ENCODE measurements at regions not wholly inside any gene's neighbourhood (a gene's known extent, or its start where the extent isn't known, plus 50 kb on each side); places are given as distances from the start of the nearest gene placed in this dataset.

DNA sequence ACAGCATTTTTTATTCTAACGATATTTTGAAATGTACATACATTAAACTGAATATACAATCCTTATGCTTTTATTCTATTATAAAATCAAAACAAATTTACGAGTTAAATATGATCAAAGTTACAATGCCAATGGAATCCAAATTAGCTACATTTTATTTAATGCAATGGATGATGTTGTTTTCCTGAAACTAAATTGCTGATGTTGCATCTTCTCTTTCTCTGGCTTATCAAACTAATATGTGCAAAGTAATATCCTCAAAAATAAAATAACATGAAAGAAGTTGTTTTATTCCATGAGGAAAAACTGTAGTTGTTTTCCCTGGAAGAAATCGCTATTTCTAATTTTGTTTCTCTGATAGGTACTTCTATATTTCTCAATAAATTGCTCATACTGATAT is 106.8 kb downstream of the ASB9 start:
- TF ChIP-seq, protein P1, sequence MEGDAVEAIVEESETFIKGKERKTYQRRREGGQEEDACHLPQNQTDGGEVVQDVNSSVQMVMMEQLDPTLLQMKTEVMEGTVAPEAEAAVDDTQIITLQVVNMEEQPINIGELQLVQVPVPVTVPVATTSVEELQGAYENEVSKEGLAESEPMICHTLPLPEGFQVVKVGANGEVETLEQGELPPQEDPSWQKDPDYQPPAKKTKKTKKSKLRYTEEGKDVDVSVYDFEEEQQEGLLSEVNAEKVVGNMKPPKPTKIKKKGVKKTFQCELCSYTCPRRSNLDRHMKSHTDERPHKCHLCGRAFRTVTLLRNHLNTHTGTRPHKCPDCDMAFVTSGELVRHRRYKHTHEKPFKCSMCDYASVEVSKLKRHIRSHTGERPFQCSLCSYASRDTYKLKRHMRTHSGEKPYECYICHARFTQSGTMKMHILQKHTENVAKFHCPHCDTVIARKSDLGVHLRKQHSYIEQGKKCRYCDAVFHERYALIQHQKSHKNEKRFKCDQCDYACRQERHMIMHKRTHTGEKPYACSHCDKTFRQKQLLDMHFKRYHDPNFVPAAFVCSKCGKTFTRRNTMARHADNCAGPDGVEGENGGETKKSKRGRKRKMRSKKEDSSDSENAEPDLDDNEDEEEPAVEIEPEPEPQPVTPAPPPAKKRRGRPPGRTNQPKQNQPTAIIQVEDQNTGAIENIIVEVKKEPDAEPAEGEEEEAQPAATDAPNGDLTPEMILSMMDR (IDR thresholded peaks at IDR 0.05; ENCODE audit: low read depth, low read length, missing control alignments), result no peak
- H3K4me3 ChIP-seq (ENCODE audit: low read depth, low read length), result no peak overlapping the region
- DNase-seq (ENCODE audit: low read depth), result no peak

DNA sequence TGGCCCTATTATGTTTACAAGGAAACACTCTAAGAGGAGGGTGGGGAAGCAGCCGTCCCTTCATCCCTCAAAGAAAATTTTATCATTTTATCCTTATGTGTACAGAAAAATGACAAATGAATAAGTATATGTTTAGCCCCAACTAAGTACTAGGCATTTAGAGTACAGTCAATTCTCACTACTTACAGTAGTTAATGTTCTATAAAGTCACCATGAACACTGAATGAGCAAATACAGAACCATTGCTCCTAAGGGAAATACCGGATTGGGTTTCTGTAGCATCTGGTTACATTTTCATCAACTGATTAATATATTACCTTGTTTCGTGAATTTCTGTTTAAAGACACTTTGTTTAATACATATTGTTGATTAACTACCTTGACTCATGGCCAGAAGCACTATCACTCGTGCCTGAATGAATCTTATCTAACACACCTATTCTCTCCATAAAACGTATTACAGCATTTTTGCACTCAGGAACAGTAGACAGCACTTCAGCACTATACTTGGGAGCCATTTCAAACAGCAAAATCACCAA is 109.3 kb downstream of the ASB9 start:
- no peak for DNase-seq (ENCODE audit: low read depth)
- H3K4me3 ChIP-seq (ENCODE audit: low read depth, low read length), result no peak overlapping the region
- TF ChIP-seq, protein P1 (IDR thresholded peaks at IDR 0.05; ENCODE audit: low read depth, low read length, missing control alignments), result no peak

DNA sequence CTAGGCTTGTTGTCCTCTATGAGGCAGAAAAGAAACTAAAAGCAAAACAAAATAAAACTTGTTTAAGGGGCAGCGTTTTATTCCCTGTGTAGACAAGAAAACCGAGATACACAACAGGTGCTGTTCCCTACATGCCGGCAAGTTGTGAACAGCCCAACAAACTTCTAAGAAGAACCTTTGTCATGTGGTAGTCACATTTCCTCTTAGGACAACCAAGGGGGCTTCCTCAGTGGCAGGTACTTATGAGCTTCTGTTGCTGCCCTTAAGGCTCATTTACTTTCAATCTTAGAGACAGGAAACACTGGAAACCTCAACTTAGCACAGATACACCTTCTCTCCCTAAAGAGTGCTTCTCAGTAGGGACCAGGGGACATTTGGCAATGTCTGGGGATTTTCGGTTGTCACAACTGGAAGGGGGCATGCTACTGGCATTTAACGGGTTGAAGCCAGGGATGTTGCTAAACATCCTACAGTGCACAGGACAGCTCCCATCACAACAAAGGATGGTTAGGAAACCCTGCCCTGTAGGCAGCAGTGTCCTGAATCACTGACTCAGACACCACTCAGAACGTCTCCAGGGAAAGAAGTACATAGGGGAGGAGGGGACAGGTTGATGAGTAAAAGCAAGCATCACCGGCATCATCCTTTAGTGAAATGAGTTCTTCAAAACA is 111.0 kb downstream of the ASB9 start:
- peak overlapping the region; percentile 10; the same call in 1 of the 2 replicates for H3K4me3 ChIP-seq (ENCODE audit: low read depth, low read length)
- TF ChIP-seq, protein P1 (IDR thresholded peaks at IDR 0.05; ENCODE audit: low read depth, low read length, missing control alignments), result no peak
- DNase-seq (ENCODE audit: low read depth), result no peak

DNA sequence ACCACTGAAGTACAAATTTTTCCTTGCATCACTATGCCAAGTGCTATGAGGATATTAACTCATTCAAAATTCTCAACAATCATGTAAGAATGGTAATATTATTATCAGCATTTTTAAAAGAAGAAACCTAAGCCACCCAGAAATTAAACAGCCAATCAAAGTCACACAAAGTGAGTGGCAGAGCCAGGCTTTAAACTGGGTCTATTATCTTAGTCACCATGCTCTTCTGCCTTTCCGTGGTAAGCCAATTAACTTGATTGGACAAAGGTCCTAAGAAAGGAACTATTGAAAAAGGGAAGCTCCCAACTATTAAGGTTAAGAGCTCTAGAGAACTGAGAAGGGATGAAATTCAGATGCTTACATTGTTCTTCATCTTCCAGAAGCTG is 111.5 kb downstream of the ASB9 start:
- TF ChIP-seq, protein P1 (IDR thresholded peaks at IDR 0.05; ENCODE audit: low read depth, low read length, missing control alignments), result no peak
- DNase-seq (ENCODE audit: low read depth), result no peak

DNA sequence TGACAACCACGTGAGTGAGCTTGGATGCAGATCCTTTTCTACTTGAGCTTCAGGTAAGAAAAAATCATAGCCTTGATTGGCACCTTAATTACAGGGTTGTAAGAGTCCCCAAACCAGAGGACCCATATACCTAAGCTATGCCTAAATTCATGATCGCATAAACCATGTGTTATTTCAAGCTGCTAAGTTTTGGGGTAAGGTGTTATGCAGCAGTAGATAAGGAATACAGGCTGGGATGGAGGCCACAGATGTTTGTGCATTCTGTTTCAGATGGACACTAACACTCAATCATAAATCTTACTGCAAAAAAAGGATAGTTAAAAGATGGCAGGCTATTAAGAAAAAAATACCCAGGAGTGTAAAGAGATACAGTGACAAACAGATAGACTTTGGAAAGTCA is 112.3 kb downstream of the ASB9 start:
- no peak for DNase-seq (ENCODE audit: low read depth)
- H3K4me3 ChIP-seq (ENCODE audit: low read depth, low read length), result no peak overlapping the region
- TF ChIP-seq, protein P1 (IDR thresholded peaks at IDR 0.05; ENCODE audit: low read depth, low read length, missing control alignments), result no peak

More for the DNA sequence above, 111.5 kb downstream of the ASB9 start:
- peak overlapping the region; percentile 10; the same call in 1 of the 2 replicates for H3K4me3 ChIP-seq (ENCODE audit: low read depth, low read length)

DNA sequence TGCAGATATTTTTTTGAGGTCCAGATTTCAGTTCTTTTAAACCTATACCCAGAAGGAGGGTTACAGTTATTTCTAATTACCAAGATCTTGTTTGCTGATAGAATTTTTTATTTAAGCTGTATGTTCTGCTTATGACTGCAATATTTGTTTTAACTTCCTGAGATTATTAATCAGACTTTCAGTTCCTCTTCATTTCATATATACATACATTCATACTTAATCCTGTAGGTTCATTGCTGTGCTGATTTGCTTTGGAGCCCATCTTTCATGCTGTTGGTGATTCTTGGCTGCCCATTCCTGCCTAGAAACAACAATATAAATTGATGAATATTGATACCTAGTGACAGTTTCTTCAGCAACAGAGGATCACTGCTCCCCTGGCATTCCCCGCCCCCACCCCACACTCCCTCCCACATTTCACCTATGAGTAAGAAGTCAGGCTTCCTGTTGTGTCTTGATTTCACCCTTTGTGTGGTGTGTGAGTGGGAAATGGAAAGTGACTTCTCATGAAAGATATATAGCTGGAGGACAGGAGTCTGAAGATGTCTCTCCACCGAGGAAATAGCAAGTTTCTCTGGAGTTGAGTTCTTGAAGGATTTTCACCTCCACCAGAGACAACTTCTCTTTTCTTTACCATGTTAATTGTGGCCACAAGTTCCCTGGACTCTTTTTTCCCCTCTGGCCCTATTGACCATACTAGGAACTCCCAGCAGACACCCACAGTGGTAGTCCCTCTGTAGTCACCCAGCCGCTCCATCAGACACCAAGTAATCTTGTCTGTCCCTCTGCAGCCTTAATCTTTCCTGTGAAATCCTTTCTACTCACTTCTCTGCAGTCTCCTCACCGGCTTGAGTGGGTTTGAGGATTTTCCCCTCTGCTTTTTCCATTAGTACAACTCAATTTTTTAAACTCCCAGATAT is 118.4 kb downstream of the ASB9 start:
- TF ChIP-seq, protein P1 (IDR thresholded peaks at IDR 0.05; ENCODE audit: low read depth, low read length, missing control alignments), result no peak
- H3K4me3 ChIP-seq (ENCODE audit: low read depth, low read length), result no peak overlapping the region
- no peak for DNase-seq (ENCODE audit: low read depth)
